ENCODE measurements at regions not wholly inside any gene's neighbourhood (a gene's known extent, or its start where the extent isn't known, plus 50 kb on each side); places are given as distances from the start of the nearest gene placed in this dataset.

GRCh38 chr16:63018581-63019223 is 982.5 kb upstream of the CDH8 start:
- no peak overlapping the region for H3K4me3 ChIP-seq (ENCODE audit: low read depth, low read length)
- no peak for DNase-seq (ENCODE audit: low read depth)
- no peak for TF ChIP-seq CTCF (IDR thresholded peaks at IDR 0.05; ENCODE audit: insufficient read depth, low read depth, low read length)

GRCh38 chr16:63008688-63009087 is 972.5 kb upstream of the CDH8 start:
- H3K4me3 ChIP-seq (ENCODE audit: low read depth, low read length) = no peak overlapping the region
- no peak for DNase-seq (ENCODE audit: low read depth)
- no peak for TF ChIP-seq CTCF (IDR thresholded peaks at IDR 0.05; ENCODE audit: insufficient read depth, low read depth, low read length)

GRCh38 chr16:63005356-63005755 is 969.1 kb upstream of the CDH8 start:
- H3K4me3 ChIP-seq (ENCODE audit: low read depth, low read length) = no peak overlapping the region
- TF ChIP-seq CTCF (IDR thresholded peaks at IDR 0.05; ENCODE audit: insufficient read depth, low read depth, low read length) = no peak
- no peak for DNase-seq (ENCODE audit: low read depth)

GRCh38 chr16:62989480-62989879 is 953.2 kb upstream of the CDH8 start:
- DNase-seq (ENCODE audit: low read depth) = no peak
- TF ChIP-seq CTCF (IDR thresholded peaks at IDR 0.05; ENCODE audit: insufficient read depth, low read depth, low read length) = no peak
- H3K4me3 ChIP-seq (ENCODE audit: low read depth, low read length) = no peak overlapping the region

GRCh38 chr16:62985722-62986121 is 949.5 kb upstream of the CDH8 start:
- no peak overlapping the region for H3K4me3 ChIP-seq (ENCODE audit: low read depth, low read length)
- DNase-seq (ENCODE audit: low read depth) = no peak
- no peak for TF ChIP-seq CTCF (IDR thresholded peaks at IDR 0.05; ENCODE audit: insufficient read depth, low read depth, low read length)

GRCh38 chr16:62978451-62978850 is 942.2 kb upstream of the CDH8 start:
- TF ChIP-seq CTCF (IDR thresholded peaks at IDR 0.05; ENCODE audit: insufficient read depth, low read depth, low read length) = no peak
- H3K4me3 ChIP-seq (ENCODE audit: low read depth, low read length) = no peak overlapping the region
- DNase-seq (ENCODE audit: low read depth) = no peak

- H3K4me3 ChIP-seq (ENCODE audit: low read depth, low read length) = no peak overlapping the region
- no peak for DNase-seq (ENCODE audit: low read depth)
- no peak for TF ChIP-seq CTCF (IDR thresholded peaks at IDR 0.05; ENCODE audit: insufficient read depth, low read depth, low read length)
These were observed 941.6 kb upstream of the CDH8 start for GRCh38 chr16:62977876-62978275.

All from fibroblast of villous mesenchyme (primary cell).